RPMI8226 (cell line): ENCODE measurements at regions not wholly inside any gene's neighbourhood (a gene's known extent, or its start where the extent isn't known, plus 50 kb on each side); places are given as distances from the start of the nearest gene placed in this dataset.
A peak's percentile ranks its signal among the peaks of the same experiment; 100 is the strongest.

Experiments used
- DNase-seq: peaks from one replicate; pipeline ENCODE4 v3.0.0-alpha.2; 2015

DNA sequence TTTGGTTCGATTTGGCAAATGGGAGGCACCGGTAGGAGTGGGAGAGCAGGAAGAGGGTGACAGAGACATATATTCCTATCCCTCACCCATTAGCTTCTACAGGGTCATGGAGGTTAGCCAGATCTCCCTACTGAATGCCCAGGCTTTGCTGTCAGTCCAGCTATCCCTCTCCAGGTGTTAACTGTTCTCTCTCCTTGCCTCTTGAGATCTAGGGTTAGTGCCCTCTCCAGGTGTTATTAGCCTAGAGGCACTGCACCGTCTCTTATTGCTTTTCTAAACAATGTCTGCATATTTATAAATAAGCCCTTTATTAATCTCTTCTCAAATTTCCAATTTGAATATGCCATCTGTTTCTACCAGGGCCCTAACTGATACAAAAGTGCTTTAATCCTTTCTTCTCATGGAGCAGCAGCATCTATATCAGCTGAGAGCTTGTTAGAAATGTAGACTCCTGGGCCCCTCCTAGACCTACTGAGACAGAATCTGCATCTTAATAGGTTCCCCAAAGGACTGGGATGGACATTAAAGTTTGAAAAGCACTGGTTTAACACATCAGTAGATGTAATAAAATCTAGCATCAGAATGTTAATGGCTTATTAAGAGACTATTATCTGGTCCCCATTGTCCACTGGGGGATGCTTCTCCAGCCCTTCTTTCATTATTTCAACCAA, 322.5 kb upstream of the SLC24A2 start:
- DNase-seq, result no peak

DNA sequence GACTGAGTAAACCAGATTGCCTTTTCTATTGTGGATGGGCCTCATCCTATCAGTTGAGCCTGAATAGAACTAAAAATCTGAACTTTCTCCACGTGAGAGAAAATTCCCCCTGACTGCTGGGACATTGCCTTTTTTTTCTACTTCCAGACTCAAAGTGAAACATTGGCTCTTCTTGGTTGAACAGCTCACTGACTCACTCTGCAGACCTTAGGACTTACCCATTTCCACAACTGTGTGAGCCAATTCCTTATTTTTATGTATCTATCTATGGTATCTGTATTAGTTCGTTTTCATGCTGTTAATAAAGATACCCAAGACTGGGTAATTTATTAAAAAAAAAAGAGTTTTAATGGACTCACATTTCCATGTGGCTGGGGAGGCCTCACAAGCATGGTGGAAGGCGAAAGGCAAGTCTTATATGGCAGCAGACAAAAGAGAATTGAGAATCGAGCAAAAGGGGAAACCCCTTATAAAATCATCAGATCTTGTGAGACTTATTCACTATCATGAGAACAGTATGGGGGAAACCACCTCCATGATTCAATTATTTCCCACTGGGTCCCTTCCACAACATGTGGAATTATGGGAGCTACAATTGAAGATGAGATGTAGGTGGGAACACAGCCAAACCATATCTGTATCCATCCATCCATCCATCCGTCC, 306.7 kb upstream of the SLC24A2 start:
- DNase-seq, result no peak

DNA sequence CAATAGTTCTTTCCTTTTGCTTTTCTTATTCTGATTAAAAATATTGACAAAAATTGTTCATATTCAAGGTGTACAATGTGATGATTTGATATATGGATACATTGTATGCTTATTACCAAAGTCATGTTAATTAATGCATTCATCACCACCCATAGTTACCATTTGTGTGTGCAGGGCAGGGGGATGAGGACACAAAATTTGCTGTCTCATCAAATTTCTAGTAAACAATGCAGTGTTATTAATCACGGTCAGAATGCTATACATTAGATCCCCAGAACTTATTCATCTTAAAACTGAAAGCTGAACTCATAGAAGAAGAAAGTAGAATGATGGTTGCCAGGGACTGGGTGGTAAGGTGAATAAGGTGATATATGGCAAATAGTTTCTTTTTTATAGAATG, 303.7 kb upstream of the SLC24A2 start:
- no peak for DNase-seq

DNA sequence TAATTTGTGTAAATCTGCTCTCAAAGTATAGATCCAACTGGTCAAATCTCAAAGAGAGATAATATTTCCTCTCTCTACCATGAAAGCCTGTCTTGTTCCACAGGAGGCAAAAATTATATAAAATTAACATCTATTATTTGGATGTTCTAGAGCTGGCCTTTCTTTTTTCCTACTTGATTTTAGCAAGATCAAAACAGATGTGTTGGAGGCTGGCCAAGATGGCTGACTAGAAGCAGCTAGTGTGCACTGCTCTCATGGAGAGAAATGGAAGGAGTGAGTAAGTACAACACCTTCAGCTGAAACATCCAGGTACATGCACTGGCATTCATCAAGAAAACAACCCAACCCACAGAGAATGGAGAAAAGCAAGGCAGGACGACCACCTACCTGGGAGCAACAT, 298.6 kb upstream of the SLC24A2 start:
- no peak for DNase-seq

DNA sequence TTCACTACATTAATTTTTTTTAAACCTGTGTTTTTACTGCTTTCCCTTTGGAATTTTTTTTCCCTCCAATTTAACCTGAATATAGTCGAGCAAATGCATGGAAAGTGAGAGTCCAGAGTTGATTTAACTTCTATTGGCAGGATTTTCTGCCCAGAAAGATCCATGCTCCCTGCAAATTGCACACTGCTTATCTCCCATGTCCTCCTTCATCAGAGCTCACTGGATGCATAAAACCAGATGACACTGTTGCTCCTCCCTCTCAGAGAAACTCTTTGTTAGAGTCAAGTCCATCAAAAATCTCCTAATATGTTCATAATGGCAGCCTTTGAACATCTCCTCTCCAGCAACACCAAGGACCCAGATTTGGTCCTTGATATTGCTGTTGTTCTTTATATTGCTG, 297.0 kb upstream of the SLC24A2 start:
- DNase-seq, result no peak

DNA sequence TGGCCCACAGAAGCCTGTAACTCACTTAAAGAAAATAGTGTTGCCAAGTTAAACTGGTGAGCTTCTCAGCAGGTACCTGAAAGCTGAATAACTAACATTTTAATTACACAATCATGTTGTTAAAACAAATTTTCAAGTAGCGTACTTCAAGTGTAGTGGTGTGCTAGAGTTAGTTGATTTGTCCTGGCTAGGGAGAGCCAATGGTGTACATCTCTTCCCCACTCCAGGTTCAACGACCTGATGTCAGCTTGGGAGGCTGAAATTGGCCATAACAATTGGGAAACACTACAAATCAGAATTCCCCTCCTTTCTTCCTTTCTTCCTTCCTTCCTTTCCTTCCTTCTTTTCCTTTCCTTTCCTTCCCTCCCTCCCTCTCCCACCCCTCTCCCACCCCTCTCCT, 295.3 kb upstream of the SLC24A2 start:
- no peak for DNase-seq

DNA sequence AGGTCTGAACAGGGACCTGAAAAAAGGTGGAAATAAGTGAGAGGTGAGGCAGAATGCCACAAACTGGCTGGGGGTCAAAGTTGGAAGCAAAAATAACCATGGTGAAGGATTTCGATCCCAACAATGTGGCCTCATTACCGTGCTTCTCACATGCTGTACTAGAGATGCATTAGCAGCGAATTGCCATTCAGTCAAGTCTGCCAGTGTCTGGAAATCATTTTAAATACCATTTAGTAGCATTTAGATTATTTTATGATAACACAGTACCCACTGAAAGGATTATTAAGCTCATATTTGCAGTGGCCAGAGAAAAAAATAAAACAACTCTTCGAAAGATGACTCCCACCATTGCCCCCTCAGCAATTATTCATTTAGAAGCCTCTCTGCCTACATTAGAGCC, 294.6 kb upstream of the SLC24A2 start:
- no peak for DNase-seq

DNA sequence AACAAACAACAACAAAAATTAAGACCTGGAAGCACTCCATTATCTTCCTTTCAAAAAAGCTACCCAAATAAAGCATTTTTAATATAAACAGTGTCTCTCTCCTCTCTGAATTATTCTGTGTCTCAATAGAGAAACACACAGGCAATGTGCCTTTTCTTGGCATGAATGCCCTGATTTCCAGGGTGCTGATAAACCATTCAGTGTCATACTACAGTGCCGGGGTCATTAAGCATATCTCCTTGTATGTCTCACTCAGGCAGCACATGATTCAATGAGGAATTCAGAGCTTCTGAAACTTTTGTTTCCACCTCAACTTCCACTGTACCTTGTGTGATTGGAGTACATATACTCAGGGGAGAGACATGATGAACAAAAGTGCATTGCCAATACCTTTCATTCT, 294.0 kb upstream of the SLC24A2 start:
- no peak for DNase-seq

DNA sequence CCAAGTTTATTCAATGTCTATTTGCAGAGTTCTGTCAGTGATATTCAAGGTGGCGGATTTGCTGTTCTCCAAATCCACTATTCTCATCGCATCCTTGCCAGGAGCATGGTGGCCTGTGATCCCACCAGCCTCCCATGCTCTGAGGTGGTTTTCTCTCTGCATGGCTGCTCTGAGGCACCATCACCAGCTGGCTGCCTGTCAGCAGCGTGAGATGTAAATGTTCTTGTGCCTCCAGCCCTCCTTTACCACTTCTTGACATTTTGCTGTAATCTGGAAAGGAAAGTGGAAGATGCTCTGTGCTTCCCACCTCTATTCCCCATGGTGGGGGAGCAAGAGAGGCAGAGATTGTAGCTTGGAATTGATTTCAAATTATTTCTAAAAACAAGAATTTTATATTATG, 293.6 kb upstream of the SLC24A2 start:
- DNase-seq, result no peak

DNA sequence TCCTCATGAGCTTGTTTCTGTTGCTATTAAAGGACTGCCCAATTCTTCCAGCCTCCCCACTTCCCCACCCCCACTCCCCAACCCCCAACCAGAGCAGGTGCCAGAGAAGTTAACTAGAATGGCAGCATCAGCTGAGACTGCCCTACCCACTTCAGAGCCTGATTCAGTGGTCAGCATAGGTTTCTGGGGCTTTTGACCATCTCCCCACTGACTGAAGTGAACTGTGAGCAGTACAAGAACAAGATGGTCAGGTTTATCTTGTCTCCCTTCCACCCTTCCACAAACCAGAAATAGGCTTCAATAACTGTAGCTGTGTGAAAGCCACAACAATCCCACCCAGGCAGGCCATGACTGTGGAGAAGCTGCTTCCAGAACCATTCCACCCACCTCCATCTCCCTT, 289.4 kb upstream of the SLC24A2 start:
- DNase-seq, result no peak

DNA sequence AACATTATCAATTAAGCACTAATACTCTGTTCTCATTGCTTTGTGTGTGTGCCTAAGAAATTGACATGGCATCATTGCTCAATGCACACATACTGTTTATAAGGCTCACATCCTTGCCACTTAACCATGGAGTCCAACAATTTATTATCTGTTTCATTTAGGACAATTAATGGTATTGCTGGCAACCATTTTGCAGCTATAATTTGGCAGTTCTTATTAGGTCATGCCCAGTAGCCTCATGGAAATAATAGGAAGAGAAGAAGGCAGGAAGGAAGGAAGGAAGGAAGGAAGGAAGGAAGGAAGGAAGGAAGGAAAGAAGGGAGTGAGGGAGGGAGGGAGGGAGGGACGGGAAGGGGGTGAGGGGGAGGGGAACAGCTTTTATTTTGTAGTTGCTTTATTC, 285.5 kb upstream of the SLC24A2 start:
- DNase-seq, result no peak

DNA sequence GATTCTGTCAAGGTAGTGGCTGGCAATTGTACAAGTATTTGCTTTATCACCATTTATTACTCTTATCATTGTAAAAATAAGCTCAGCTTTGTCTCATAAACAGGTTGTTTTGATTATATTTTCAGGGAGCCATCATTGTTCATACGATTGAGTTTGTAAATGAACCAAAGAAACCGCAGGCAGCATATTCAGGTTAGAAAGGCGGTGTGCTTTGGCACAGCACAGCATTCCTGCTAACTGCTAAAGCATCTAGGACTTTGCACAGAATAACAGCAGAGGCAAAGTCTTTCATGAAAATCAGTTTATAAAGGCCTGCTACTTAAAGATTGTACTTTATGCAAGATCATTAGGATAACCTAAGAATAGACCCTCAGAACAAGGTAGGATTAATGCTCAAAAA, 281.5 kb upstream of the SLC24A2 start:
- no peak for DNase-seq

DNA sequence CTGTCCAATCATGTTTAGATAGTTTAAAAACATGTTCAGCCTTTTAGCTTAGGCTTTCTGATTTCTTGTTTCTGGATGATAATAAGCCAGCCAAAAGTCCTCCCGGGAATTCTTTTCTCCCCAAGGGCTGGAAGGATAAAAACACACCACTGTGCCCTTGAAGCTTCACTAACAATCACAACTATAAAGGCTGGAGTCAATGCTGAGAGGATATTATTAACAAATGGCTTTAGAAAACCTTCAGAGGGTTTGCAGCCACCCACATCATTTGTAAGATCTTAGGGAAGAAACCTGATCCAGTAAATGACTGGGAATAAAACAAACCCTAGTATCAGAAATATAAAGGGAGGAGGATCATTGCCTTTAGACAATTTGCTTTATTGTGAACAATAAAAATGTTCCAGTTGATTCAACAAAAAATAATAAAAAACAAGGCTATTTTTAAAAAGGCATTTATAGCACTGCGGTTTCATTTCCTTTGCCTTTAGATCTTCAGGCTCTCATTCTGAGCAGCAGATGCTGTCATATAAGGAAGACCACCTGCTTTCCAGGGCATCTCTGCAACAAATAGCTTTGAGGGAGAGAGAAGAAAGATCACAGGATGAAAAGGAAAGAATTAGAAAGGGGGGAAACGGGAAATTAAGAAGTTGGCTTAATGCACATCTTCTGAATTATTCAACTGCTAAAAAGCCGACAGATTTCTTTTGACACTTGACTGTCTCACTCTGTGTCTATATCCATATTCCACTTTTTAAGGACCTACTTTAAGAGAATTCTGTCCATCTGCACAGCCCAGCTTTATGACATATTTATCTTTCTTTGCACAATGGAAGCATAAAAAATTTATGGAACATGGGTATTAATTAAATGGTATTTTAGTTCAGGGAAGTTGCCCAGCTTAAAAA, 277.2 kb upstream of the SLC24A2 start:
- no peak for DNase-seq

DNA sequence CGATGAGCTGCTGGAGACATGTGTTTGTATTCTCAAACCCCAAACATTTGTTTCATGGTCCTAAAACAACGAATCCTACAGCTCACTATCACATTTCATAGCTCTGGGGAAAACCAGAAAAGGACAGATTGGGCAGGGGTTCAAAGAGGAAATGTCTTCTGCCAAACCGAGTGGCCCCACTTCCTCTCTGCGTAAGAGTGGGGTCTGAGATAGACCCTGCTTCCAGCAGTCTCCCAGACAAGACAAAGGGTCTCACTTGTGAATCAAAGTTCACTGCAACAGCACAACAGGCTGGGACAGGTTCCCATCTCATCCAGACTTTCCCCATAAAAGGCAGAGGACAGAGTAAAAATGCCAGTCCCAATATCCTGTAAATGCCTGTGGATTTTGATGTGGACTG, 276.2 kb upstream of the SLC24A2 start:
- no peak for DNase-seq

DNA sequence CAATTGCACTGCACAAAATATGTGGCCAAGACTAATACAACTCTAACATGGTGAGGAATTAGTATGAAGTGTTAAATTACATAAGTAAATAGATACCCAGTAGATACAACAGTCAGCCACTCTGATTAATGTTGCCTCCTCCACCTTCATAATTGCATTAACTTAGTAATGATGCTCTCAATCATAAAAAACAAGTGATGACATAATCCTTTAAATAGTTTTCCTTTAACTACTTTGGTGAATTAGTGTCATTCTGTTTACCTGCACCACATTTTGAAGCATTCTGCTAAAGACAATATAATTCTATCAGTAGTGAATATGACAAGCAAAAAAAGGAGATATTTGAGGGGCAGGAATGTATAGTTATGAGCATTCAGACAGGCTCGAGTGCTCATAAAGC, 265.9 kb upstream of the SLC24A2 start:
- DNase-seq, result no peak

DNA sequence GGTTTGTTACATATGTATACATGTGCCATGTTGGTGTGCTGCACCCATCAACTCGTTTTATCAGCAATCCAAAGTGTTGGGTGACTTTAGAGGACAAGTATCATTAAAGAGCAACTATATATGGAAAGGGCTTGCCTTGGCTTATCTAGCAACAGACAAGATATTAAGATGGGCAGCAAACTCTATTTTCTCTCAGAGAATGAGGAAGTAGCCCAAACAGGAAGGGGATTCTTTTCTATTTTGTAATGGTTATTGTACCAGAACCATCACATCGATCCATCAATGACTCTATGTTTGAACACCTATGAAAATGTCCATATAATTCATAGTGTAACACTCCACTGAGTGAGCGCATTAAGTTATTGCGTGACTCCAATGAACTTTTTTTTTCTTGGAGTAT, 260.1 kb upstream of the SLC24A2 start:
- DNase-seq, result no peak

DNA sequence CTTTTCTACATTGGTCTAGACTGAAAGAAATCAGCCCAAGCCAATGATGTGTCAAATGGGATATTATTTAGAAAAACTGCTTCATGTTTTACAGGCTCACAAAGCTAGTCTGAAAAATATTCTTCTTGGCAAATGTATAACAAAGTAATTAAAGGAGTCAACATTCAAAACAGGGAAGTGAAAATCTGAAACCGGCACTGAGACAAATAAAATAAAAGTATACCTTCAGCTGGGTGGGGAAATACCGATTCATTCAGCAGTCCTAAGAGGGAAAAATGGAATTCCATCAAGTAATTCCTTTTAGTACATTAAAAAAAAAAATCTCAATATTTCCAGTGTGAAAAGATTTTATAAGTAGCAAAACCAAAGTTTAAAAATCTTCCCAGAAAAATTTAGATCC, 259.6 kb upstream of the SLC24A2 start:
- DNase-seq, result peak; percentile 6

DNA sequence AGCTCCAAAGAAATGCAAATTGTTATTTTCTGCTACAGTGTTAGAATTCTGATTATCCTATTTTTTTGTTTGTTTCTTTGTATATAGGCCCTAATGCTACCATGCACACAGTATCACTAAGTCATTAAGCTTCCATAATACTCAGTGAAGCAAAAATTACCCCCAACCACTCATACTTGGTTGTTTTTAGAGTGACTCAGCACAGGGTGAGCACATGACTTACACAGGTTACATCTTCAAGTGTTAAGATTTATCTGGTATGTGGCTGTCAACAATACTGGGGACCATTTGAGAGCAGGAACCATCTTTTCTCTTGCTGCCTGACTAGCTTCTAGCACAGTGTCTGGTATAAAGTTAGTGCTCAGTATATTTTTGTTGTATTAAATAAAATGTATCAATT, 255.8 kb upstream of the SLC24A2 start:
- no peak for DNase-seq

DNA sequence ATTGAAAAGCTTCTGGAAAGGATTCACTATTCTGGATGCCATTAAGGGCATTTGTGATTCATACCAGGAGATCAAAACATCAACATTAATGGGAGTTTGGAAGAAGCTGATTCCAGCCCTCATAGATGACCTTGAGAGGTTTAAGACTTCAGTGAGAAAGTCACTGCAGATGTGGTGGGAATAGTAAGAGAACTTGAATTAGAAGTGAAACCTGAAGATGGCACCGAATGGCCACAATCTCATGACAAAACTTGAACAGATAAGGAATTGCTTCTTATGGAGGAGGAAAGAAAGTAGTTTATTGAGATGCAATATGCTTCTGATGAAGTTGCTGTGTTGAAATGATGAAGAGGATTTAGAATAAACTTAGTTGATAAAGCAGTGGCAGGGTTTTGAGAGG, 254.6 kb upstream of the SLC24A2 start:
- DNase-seq, result no peak

DNA sequence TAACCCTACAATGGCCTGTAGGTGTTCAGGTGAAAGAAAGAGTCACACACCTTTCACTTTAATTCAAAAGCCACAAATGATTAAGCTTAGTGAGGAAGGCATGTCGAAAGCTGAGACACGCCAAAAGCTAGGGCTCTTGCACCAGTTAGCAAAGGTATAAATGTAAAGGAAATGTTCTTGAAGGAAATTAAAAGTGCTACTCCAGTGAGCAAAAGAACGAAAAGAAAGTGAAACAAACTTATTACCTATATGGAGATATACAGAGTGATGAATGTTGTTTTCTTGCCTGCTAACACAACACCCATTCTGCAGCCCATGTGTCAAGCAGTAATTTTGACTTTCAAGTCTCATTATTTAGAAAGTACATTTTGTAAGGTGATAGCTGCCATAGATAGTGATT, 254.2 kb upstream of the SLC24A2 start:
- DNase-seq, result no peak

DNA sequence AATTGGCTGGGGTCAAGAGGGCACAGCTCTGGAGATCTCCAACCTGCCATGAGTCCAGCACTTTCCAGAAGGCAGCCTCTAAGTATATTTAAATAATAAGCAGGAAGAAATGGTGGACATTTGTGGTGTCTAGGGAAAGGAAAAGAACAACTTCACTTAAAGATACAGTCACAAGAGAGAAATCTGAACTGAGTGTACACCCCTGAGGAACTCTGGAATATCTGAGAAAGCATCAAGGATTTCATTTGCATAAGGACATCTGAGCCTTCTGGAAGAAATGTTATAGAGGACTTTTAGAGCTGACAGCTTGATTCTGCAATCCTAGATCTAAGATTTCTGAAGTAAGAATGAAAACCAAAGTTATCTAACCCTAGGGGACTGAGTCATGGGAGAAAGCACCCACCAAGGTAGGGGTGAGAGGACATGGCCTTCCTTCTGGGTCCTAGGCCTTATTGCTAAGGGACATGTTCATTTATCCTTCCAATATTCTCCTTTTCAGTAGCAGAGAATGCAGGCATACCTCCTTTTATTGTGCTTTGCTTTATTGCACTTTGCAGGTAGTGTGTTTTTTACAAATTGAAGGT, 253.4 kb upstream of the SLC24A2 start:
- no peak for DNase-seq

DNA sequence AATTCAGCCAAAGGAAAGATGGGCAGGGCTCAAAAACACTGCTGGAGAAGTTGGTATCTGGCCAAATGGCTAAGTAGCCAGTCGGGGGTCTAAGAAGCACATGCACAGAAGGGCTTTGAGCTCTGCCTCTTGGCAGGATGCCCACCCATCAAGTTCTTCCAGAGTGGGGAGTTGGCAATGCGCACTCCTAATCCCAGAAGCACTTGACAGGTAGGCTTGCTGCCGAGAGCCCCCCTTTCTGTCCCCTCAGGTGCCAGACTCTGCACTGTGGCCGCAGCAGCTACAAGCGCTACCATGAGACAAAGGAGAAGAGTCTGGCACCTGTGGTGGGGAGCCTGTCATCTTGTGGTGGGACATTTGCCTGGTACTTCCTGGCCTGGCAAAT, 252.9 kb upstream of the SLC24A2 start:
- no peak for DNase-seq

DNA sequence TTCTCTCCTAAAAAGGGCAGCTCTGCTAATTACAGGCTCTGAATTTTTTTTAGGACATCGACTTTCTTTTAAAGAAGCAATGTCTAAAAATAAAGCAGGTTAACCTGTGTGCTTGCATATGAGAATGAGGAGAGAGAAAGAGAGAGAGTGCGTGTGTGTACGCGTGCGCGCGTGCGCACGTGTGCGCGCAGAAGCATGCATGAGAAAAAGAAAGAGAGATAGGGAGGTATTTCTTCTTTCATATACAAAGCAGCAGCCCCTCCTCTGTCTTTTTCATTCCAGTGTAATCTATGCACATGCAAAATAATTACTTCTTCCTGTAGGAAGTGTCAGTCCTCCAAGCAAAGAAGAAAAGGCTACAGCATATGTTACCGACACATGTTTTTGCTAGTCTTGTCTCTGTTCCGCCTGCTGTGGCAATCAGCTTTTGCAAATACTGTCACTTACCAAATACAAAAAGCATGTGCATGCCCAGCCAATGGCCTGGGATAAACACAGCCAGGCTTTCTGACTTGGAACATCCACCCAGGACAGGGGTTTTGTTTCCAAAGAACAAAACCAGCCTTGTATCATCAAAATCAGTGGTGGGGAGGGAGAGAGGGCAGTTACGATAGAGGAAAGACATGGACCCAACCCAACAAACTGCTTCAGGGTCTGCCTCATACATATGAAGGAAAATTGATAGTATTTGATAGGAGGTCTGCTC, 252.3 kb upstream of the SLC24A2 start:
- no peak for DNase-seq
